SK-N-SH (cell line): ENCODE measurements at regions not wholly inside any gene's neighbourhood (a gene's known extent, or its start where the extent isn't known, plus 50 kb on each side); places are given as distances from the start of the nearest gene placed in this dataset.
A peak's percentile ranks its signal among the peaks of the same experiment; 100 is the strongest.

Source experiments
- CTCF ChIA-PET: fragments of 300-600, 350-600 bp; formaldehyde crosslinking; extraction: SDS; loops from one replicate; lab custom pipeline; 2021; lab: Yijun Ruan, JAX
- POLR2A ChIA-PET: fragments of 350-600 bp; sonication (Branson Sonifier 250); formaldehyde crosslinking; extraction: SDS; loops from one replicate; lab custom pipeline; 2020; ENCODE audit warnings: antibody characterized with exemption, inconsistent platforms; lab: Yijun Ruan, JAX
- DNase-seq: peaks from one replicate; pipeline ENCODE4 v3.0.0; 2012
- H2AFZ ChIP-seq: fragments of 200-600 bp; sonication (generic); 2 replicates; pipeline ENCODE4 v1.8.1; 2016; ENCODE audit warnings: antibody characterized with exemption, mild to moderate bottlenecking, low read depth
- H3F3A ChIP-seq: fragments of 200-600 bp; sonication (generic); replicated peaks from 2 replicates; pipeline ENCODE3; 2016; ENCODE audit warnings: antibody characterized with exemption, mild to moderate bottlenecking; ENCODE audit not compliant: insufficient read depth
- H3K27ac ChIP-seq, 2 experiments: fragments of 200-500 bp in 1 of 2; fragments of 200-600 bp in 1 of 2; sonication (Bioruptor generic) in 1 of 2; sonication (generic), shearing (Covaris generic) in 1 of 2; 2 replicates each; pipeline versions ENCODE4 v1.5.1 to v1.6.1; 2014 to 2016; ENCODE audit warnings: low read depth in 2 of 2, inconsistent platforms in 1 of 2, low read length in 1 of 2, mild to moderate bottlenecking in 1 of 2, mixed read lengths in 1 of 2
- H3K27me3 ChIP-seq: fragments of 200-600 bp; sonication (generic), shearing (Covaris generic); 2 replicates; pipeline ENCODE4 v1.6.1; 2016; ENCODE audit warnings: mixed run types; ENCODE audit not compliant: insufficient read depth
- H3K36me3 ChIP-seq, 2 experiments: fragments of 200-500 bp in 1 of 2; fragments of 200-600 bp in 1 of 2; sonication (Bioruptor generic) in 1 of 2; sonication (generic) in 1 of 2; replicated peaks in 1 of 2; 2 replicates each; pipeline versions ENCODE3 to v1.5.1; 2014 to 2016; ENCODE audit warnings: low read length in 1 of 2, mild to moderate bottlenecking in 1 of 2; ENCODE audit not compliant: insufficient read depth in 2 of 2, control insufficient read depth in 1 of 2
- H3K4me1 ChIP-seq, 2 experiments: fragments of 200-500 bp in 1 of 2; fragments of 200-600 bp in 1 of 2; sonication (Bioruptor generic) in 1 of 2; sonication (generic), shearing (Covaris generic) in 1 of 2; 2 replicates each; pipeline versions ENCODE4 v1.5.1 to v1.6.1; 2014 to 2016; ENCODE audit warnings: low read depth in 1 of 2, low read length in 1 of 2, mixed run types in 1 of 2; ENCODE audit not compliant: insufficient read depth in 2 of 2, control insufficient read depth in 1 of 2
- H3K4me2 ChIP-seq: fragments of 200-600 bp; sonication (generic), shearing (Covaris generic); 2 replicates; pipeline ENCODE4 v1.6.1; 2017; ENCODE audit warnings: mixed run types
- H3K4me3 ChIP-seq, 2 experiments: fragments of 200-500 bp in 1 of 2; fragments of 200-600 bp in 1 of 2; sonication (Bioruptor generic) in 1 of 2; sonication (generic), shearing (Covaris generic) in 1 of 2; 2 replicates each; pipeline versions ENCODE4 v1.5.1 to v1.8.1; 2014 to 2016; ENCODE audit warnings: low read depth in 2 of 2, inconsistent platforms in 1 of 2, low read length in 1 of 2, mild to moderate bottlenecking in 1 of 2, mixed read lengths in 1 of 2, moderate library complexity in 1 of 2
- H3K79me2 ChIP-seq: fragments of 200-600 bp; sonication (generic); 2 replicates; pipeline ENCODE4 v1.8.1; 2017; ENCODE audit warnings: mild to moderate bottlenecking; ENCODE audit not compliant: insufficient read depth
- H3K9ac ChIP-seq: fragments of 200-600 bp; sonication (generic); 2 replicates; pipeline ENCODE4 v1.6.1; 2017; ENCODE audit warnings: mixed run types
- H3K9me2 ChIP-seq: fragments of 200-600 bp; sonication (generic); 2 replicates; pipeline ENCODE4 v1.6.1; 2017; ENCODE audit warnings: mixed run types
- H3K9me3 ChIP-seq: fragments of 200-600 bp; sonication (generic); 2 replicates; pipeline ENCODE4 v1.6.1; 2017; ENCODE audit warnings: mixed run types, mild to moderate bottlenecking, moderate library complexity
- H4K20me1 ChIP-seq: fragments of 200-600 bp; sonication (generic); 2 replicates; pipeline ENCODE4 v1.6.1; 2017; ENCODE audit warnings: mild to moderate bottlenecking, mixed run types; ENCODE audit not compliant: insufficient read depth
- CTCF ChIP-seq: fragments of 200-600 bp; sonication (generic); IDR thresholded peaks from 2 replicates; pipeline ENCODE4 v1.6.1; 2017; ENCODE audit warnings: antibody characterized with exemption, mild to moderate bottlenecking, moderate library complexity
- EZH2phosphoT487 ChIP-seq: fragments of 200-600 bp; sonication (generic); IDR thresholded peaks from 2 replicates; pipeline ENCODE4 v1.6.1; 2017; ENCODE audit warnings: low read depth, mixed run types, mild to moderate bottlenecking, antibody characterized with exemption, moderate library complexity, borderline replicate concordance
- FOSL2 ChIP-seq: IDR thresholded peaks from 2 replicates; pipeline ENCODE4 v1.4.0; 2012; ENCODE audit warnings: low read depth, mild to moderate bottlenecking, moderate library complexity, borderline replicate concordance
- FOXM1 ChIP-seq: IDR thresholded peaks from 2 replicates; pipeline ENCODE4 v1.4.0; 2012; ENCODE audit warnings: low read depth, mild to moderate bottlenecking
- GABPA ChIP-seq: IDR thresholded peaks from 2 replicates; pipeline ENCODE4 v1.4.0; 2012; ENCODE audit warnings: low read depth, mild to moderate bottlenecking
- GATA2 ChIP-seq: sonication (generic); formaldehyde crosslinking; IDR thresholded peaks from 2 replicates; pipeline ENCODE4 v1.5.0; 2020; ENCODE audit warnings: mild to moderate bottlenecking, missing genetic modification reagents
- IRF3 ChIP-seq: fragments of 150-350 bp; IDR thresholded peaks from 2 replicates; pipeline ENCODE4 v1.6.1; 2016; ENCODE audit warnings: mild to moderate bottlenecking, low read depth, low read length
- JUND ChIP-seq: IDR thresholded peaks from 2 replicates; pipeline ENCODE4 v1.4.0; 2012
- PBX3 ChIP-seq: IDR thresholded peaks from 2 replicates; pipeline ENCODE4; 2012
- POLR2AphosphoS5 ChIP-seq: IDR thresholded peaks from 2 replicates; pipeline ENCODE4 v1.6.1; 2012; ENCODE audit warnings: low read depth, low read length
- RAD21 ChIP-seq: IDR thresholded peaks from 2 replicates; pipeline ENCODE4 v1.6.1; 2012; ENCODE audit warnings: mild to moderate bottlenecking, low read length
- RFX5 ChIP-seq: IDR thresholded peaks from 2 replicates; pipeline ENCODE4 v1.6.1; 2012; ENCODE audit warnings: mild to moderate bottlenecking, improper control_type of control experiment, low read length
- RXRA ChIP-seq: IDR thresholded peaks from 2 replicates; pipeline ENCODE4 v1.4.0; 2012; ENCODE audit warnings: low read depth, mild to moderate bottlenecking, borderline replicate concordance
- TCF12 ChIP-seq: IDR thresholded peaks from 2 replicates; pipeline ENCODE4 v1.4.0; 2012
- TEAD4 ChIP-seq: IDR thresholded peaks from 2 replicates; pipeline ENCODE4 v1.4.0; 2012; ENCODE audit warnings: mild to moderate bottlenecking, borderline replicate concordance; ENCODE audit not compliant: insufficient read depth
- WGBS: methylation state at CpG from one replicate; pipeline ENCODE4 v1.1.6; 2017; ENCODE audit warnings: low lambda C conversion rate; 5-methylcytosine and 5-hydroxymethylcytosine counted together

GRCh38 chr1:105023719-105024118 lies 1274.0 kb downstream of the AMY1C start (continued):
- TF ChIP-seq CTCF = no peak
- no peak for TF ChIP-seq RFX5
- TF ChIP-seq PBX3 = no peak
- TF ChIP-seq GABPA = no peak
- no peak for TF ChIP-seq FOXM1
- TF ChIP-seq, all 33 proteins: peak for 0

GRCh38 chr1:105027838-105028471 lies 1278.3 kb downstream of the AMY1C start:
- Histone ChIP-seq H4K20me1 (no peaks in the 10 kb centered on the region), H3K4me3 (no peak overlapping the region), H3K9me3 (no peaks in the 10 kb centered on the region), H3F3A (no peaks in the 10 kb centered on the region), H3K27ac (no peak overlapping the region), H3K4me1 (no peaks in the 10 kb centered on the region), H3K4me2 (no peak overlapping the region), H3K36me3 (no peaks in the 10 kb centered on the region), H3K9me2 (no peaks in the 10 kb centered on the region), H3K79me2 (no peaks in the 10 kb centered on the region), H2AFZ (no peak overlapping the region), H3K9ac (no peak overlapping the region), H3K27me3 (no peaks in the 10 kb centered on the region)
- TF ChIP-seq EZH2phosphoT487 (no peak), RAD21 (peak; percentile 37; the same call in 1 of the 2 replicates), POLR2AphosphoS5 (no peak), GATA2 (CRISPR knock-in tag) (no peak), FOSL2 (no peak), IRF3 (no peak), TEAD4 (no peak), RXRA (no peak), JUND (no peak), TCF12 (no peak), CTCF (peak; percentile 43), GABPA (no peak)
- WGBS = 38% methylated on average over 3 of the region's 3 CpGs
- CTCF ChIA-PET = no interaction called here
- DNase-seq = no peak
- POLR2A ChIA-PET = no interaction called here
